IMR-90 (cell line): ENCODE measurements at regions not wholly inside any gene's neighbourhood (a gene's known extent, or its start where the extent isn't known, plus 50 kb on each side); places are given as distances from the start of the nearest gene placed in this dataset.

ENCODE experiments used
- ATAC-seq: fragments of 200-7000 bp; cut with Tn5 transposase; 2 replicates; pipeline ENCODE4 v1.9.1; 2020; ENCODE audit warnings: low read depth, mild to moderate bottlenecking, moderate library complexity
- BruUV-seq: library from RNA; stranded (reverse); fragments of 400-500 nt; replicated peaks from 2 replicates; lab custom pipeline; 2021; lab: Mats Ljungman, UMichigan
- CTCF ChIA-PET: fragments of 300-600 bp; formaldehyde crosslinking; extraction: SDS; loops from one replicate; lab custom pipeline; 2021; ENCODE audit warnings: antibody characterized with exemption; lab: Yijun Ruan, JAX
- POLR2A ChIA-PET: fragments of 300-600 bp; sonication (Branson Sonifier 250); formaldehyde crosslinking; loops from one replicate; lab custom pipeline; 2022; ENCODE audit warnings: antibody characterized with exemption; ENCODE audit not compliant: unreplicated experiment; lab: Charles Lee
- DNase-seq: peaks from one replicate; pipeline ENCODE4 v3.0.0; 2013
- H2AFZ ChIP-seq: replicated peaks from 2 replicates; pipeline ENCODE3; 2013; ENCODE audit warnings: low read length, mild to moderate bottlenecking; ENCODE audit not compliant: poor library complexity
- H2AK5ac ChIP-seq: 2 replicates; pipeline ENCODE4 v1.6.1; 2013; ENCODE audit warnings: low read depth, low read length, inconsistent platforms
- H2AK9ac ChIP-seq: replicated peaks from 2 replicates; pipeline ENCODE3; 2013; ENCODE audit warnings: mild to moderate bottlenecking, low read depth, low read length, moderate library complexity; ENCODE audit not compliant: poor library complexity
- H2BK120ac ChIP-seq: 2 replicates; pipeline ENCODE4 v1.6.1; 2013; ENCODE audit warnings: low read depth, low read length, inconsistent platforms
- H2BK15ac ChIP-seq: 3 replicates; pipeline ENCODE4 v1.6.1; 2013; ENCODE audit warnings: low read depth, low read length, inconsistent platforms
- H2BK20ac ChIP-seq: 2 replicates; pipeline ENCODE4 v1.6.1; 2013; ENCODE audit warnings: low read depth, mild to moderate bottlenecking, inconsistent platforms, low read length, moderate library complexity
- H2BK5ac ChIP-seq: 2 replicates; pipeline ENCODE4 v1.6.1; 2013; ENCODE audit warnings: mild to moderate bottlenecking, low read depth, low read length, inconsistent platforms; ENCODE audit not compliant: poor library complexity, severe bottlenecking
- H3K14ac ChIP-seq: replicated peaks from 2 replicates; pipeline ENCODE4 v1.6.1; 2013; ENCODE audit warnings: low read depth, low read length, inconsistent platforms
- H3K18ac ChIP-seq: 2 replicates; pipeline ENCODE4 v1.6.1; 2013; ENCODE audit warnings: low read depth, low read length, control low read depth
- H3K23ac ChIP-seq: 2 replicates; pipeline ENCODE4 v1.6.1; 2013; ENCODE audit warnings: low read depth, low read length, inconsistent platforms
- H3K27ac ChIP-seq: 2 replicates; pipeline ENCODE4 v1.5.1; 2013; ENCODE audit warnings: mild to moderate bottlenecking, control low read depth, low read length; ENCODE audit not compliant: insufficient read depth
- H3K27me3 ChIP-seq: 2 replicates; pipeline ENCODE4 v1.6.1; 2013; ENCODE audit warnings: low read length; ENCODE audit not compliant: control insufficient read depth, insufficient read depth
- H3K36me3 ChIP-seq: 2 replicates; pipeline ENCODE4 v1.6.1; 2013; ENCODE audit warnings: low read length, mixed read lengths; ENCODE audit not compliant: control insufficient read depth, insufficient read depth
- H3K4ac ChIP-seq: 2 replicates; pipeline ENCODE4 v1.6.1; 2013; ENCODE audit warnings: low read depth, low read length, inconsistent platforms
- H3K4me1 ChIP-seq: 2 replicates; pipeline ENCODE4 v1.6.1; 2013; ENCODE audit warnings: low read length, mixed read lengths; ENCODE audit not compliant: control insufficient read depth, insufficient read depth
- H3K4me2 ChIP-seq: 2 replicates; pipeline ENCODE4 v1.6.1; 2013; ENCODE audit warnings: low read depth, mild to moderate bottlenecking, control low read depth, low read length, moderate library complexity
- H3K4me3 ChIP-seq: 2 replicates; pipeline ENCODE4 v1.5.1; 2013; ENCODE audit warnings: low read depth, mild to moderate bottlenecking, control low read depth, low read length, moderate library complexity; ENCODE audit not compliant: insufficient read depth
- H3K56ac ChIP-seq: 2 replicates; pipeline ENCODE4 v1.6.1; 2013; ENCODE audit warnings: low read length, inconsistent platforms; ENCODE audit not compliant: insufficient read depth; ENCODE audit errors: extremely low read depth
- H3K79me1 ChIP-seq, 2 experiments: 2 replicates each; pipeline ENCODE4 v1.6.1; 2013; ENCODE audit warnings: low read length in 2 of 2, inconsistent platforms in 1 of 2, low read depth in 1 of 2
- H3K9ac ChIP-seq: 2 replicates; pipeline ENCODE4 v1.6.1; 2013; ENCODE audit warnings: low read depth, low read length, control low read depth
- H3K9me1 ChIP-seq: 2 replicates; pipeline ENCODE4 v1.6.1; 2013; ENCODE audit warnings: low read length, inconsistent platforms; ENCODE audit not compliant: insufficient read depth
- H3K9me3 ChIP-seq: 2 replicates; pipeline ENCODE4 v1.6.1; 2013; ENCODE audit warnings: low read length; ENCODE audit not compliant: control insufficient read depth, insufficient read depth
- H4K20me1 ChIP-seq: 2 replicates; pipeline ENCODE4 v1.6.1; 2013; ENCODE audit warnings: low read length, inconsistent platforms; ENCODE audit not compliant: insufficient read depth
- H4K5ac ChIP-seq: 2 replicates; pipeline ENCODE4 v1.6.1; 2013; ENCODE audit warnings: mild to moderate bottlenecking, low read depth, low read length, control low read depth
- H4K8ac ChIP-seq, 2 experiments: 2 replicates each; pipeline ENCODE4 v1.6.1; 2013; ENCODE audit warnings: low read depth in 2 of 2, low read length in 2 of 2, control low read depth in 1 of 2, inconsistent platforms in 1 of 2
- H4K91ac ChIP-seq: 2 replicates; pipeline ENCODE4 v1.6.1; 2013; ENCODE audit warnings: low read depth, low read length, inconsistent platforms; ENCODE audit not compliant: insufficient read depth
- BHLHE40 ChIP-seq: fragments of 150-350 bp; IDR thresholded peaks from 2 replicates; pipeline ENCODE4 v1.6.1; 2016; ENCODE audit warnings: mild to moderate bottlenecking, low read depth, low read length
- CEBPB ChIP-seq: IDR thresholded peaks from 2 replicates; pipeline ENCODE4 v1.6.1; 2012; ENCODE audit warnings: low read depth, low read length, improper control_type of control experiment
- CHD1 ChIP-seq: IDR thresholded peaks from 2 replicates; pipeline ENCODE4 v1.6.1; 2012; ENCODE audit warnings: low read depth, low read length, improper control_type of control experiment
- MAFK ChIP-seq: IDR thresholded peaks from 2 replicates; pipeline ENCODE4 v1.6.1; 2012; ENCODE audit warnings: low read depth, low read length, improper control_type of control experiment
- MAZ ChIP-seq: IDR thresholded peaks from 2 replicates; pipeline ENCODE4 v1.6.1; 2012; ENCODE audit warnings: low read depth, mild to moderate bottlenecking, low read length, improper control_type of control experiment, moderate library complexity, borderline replicate concordance
- MXI1 ChIP-seq: IDR thresholded peaks from 2 replicates; pipeline ENCODE4 v1.6.1; 2012; ENCODE audit warnings: low read depth, mild to moderate bottlenecking, low read length, moderate library complexity, borderline replicate concordance
- NFE2L2 ChIP-seq: fragments of 150-350 bp; IDR thresholded peaks from 2 replicates; pipeline ENCODE4 v1.6.1; 2016; ENCODE audit warnings: low read depth, mild to moderate bottlenecking, low read length
- POLR2A ChIP-seq: IDR thresholded peaks from 2 replicates; pipeline ENCODE4 v1.6.1; 2012; ENCODE audit warnings: mild to moderate bottlenecking, low read depth, low read length
- RCOR1 ChIP-seq: IDR thresholded peaks from 2 replicates; pipeline ENCODE4 v1.6.1; 2012; ENCODE audit warnings: mild to moderate bottlenecking, low read length, improper control_type of control experiment; ENCODE audit not compliant: insufficient replicate concordance
- RFX5 ChIP-seq: IDR thresholded peaks from 2 replicates; pipeline ENCODE4 v1.8.0; 2012; ENCODE audit warnings: low read depth, mild to moderate bottlenecking, low read length, moderate library complexity
- SMC3 ChIP-seq: fragments of 150-350 bp; IDR thresholded peaks from 2 replicates; pipeline ENCODE4 v1.6.1; 2016; ENCODE audit warnings: low read depth, mild to moderate bottlenecking, antibody characterized with exemption, low read length, moderate library complexity
- WGBS, 2 experiments: methylation state at CpG; one replicate each; pipeline versions ENCODE4 v1.1.5 to v1.1.7; 2013; ENCODE audit warnings: missing lambda C conversion rate in 2 of 2; ENCODE audit not compliant: insufficient read length in 1 of 2; ENCODE audit errors: extremely low coverage in 2 of 2; 5-methylcytosine and 5-hydroxymethylcytosine counted together
- dilution Hi-C: fragments of 300-500 bp; cut with HindIII; formaldehyde crosslinking; loops from one replicate; pipeline ENCODE4 v1.14.3; 2018; ENCODE audit warnings: low sequenced_read_pairs; ENCODE audit not compliant: unreplicated experiment
- in situ Hi-C: fragments of 300-500 bp; cut with MboI; formaldehyde crosslinking; loops from 3 replicates; pipeline ENCODE4 v1.14.3; 2019; ENCODE audit warnings: low sequenced_read_pairs, inconsistent platforms, mixed read lengths
- intact Hi-C: fragments of 100-400 bp; cut with micrococcal nuclease; formaldehyde crosslinking; loops from 2 replicates; pipeline ENCODE4 v1.10.0; 2022
- TF ChIP-seq, protein P1 (sequence below): fragments of 150-350 bp; IDR thresholded peaks from 2 replicates; pipeline ENCODE4 v1.6.1; 2017; ENCODE audit warnings: mild to moderate bottlenecking, antibody characterized with exemption, low read length, low read depth
- TF ChIP-seq, protein P2 (sequence below): fragments of 150-350 bp; IDR thresholded peaks from 2 replicates; pipeline ENCODE4 v1.6.1; 2016; ENCODE audit warnings: low read depth, mild to moderate bottlenecking, low read length, moderate library complexity, borderline replicate concordance
- TF ChIP-seq, protein P3 (sequence below): conservative IDR thresholded peaks from 2 replicates; pipeline ENCODE4 v1.5.1; 2012; ENCODE audit warnings: mild to moderate bottlenecking, low read depth, low read length, improper control_type of control experiment

DNA sequence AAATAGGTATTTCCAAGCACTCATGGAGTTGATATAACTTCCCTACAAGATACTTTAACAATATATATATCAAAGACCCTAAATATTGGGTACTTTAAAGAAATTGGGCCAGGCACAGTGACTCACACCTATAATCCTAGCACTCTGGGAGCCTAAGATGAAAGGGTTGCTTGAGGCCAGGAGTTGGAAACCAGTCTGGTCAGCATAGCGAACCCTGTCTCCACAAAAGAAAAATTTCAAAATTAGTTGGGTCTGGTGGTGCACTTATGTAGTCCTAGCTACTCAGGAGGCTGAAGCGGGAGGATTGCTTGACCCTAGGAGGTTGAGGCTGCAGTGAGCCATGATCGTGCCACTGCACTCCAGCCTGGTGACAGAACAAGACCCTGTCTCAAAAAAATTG lies 393.9 kb upstream of the DEPDC1 start:
- DNase-seq: no peak
- CTCF ChIA-PET: no interaction called here

More for the DNA sequence above, 393.9 kb upstream of the DEPDC1 start:
- Histone ChIP-seq H3K9ac (no peak overlapping the region), H3K4me3 (no peak overlapping the region), H2BK5ac (no peak overlapping the region), H2BK120ac (no peak overlapping the region), H3K4ac (no peak overlapping the region), H3K56ac (no peak overlapping the region), H3K27ac (no peak overlapping the region), H2BK20ac (no peak overlapping the region), H3K14ac (no peak overlapping the region), H2AK9ac (no peak overlapping the region), H2BK15ac (no peak overlapping the region), H4K20me1 (no peaks in the 10 kb centered on the region), H2AFZ (no peak overlapping the region), H3K79me1 (no peaks in the 10 kb centered on the region), H3K23ac (no peak overlapping the region), H3K18ac (no peak overlapping the region), H3K4me2 (no peak overlapping the region), H4K91ac (no peak overlapping the region), H4K8ac (no peak overlapping the region), H3K9me1 (no peaks in the 10 kb centered on the region), H3K4me1 (no peaks in the 10 kb centered on the region), H3K27me3 (no peaks in the 10 kb centered on the region), H2AK5ac (no peak overlapping the region), H3K9me3 (no peaks in the 10 kb centered on the region), H4K5ac (no peak overlapping the region), H3K36me3 (no peaks in the 10 kb centered on the region)
- no peak for TF ChIP-seq MAZ
- TF ChIP-seq, protein P1, sequence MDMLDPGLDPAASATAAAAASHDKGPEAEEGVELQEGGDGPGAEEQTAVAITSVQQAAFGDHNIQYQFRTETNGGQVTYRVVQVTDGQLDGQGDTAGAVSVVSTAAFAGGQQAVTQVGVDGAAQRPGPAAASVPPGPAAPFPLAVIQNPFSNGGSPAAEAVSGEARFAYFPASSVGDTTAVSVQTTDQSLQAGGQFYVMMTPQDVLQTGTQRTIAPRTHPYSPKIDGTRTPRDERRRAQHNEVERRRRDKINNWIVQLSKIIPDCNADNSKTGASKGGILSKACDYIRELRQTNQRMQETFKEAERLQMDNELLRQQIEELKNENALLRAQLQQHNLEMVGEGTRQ: no peak
- no peak for TF ChIP-seq RCOR1
- no peak for TF ChIP-seq CHD1
- TF ChIP-seq NFE2L2: no peak
- no peak for TF ChIP-seq RFX5
- TF ChIP-seq POLR2A: no peak
- TF ChIP-seq SMC3: no peak
- TF ChIP-seq, protein P2, sequence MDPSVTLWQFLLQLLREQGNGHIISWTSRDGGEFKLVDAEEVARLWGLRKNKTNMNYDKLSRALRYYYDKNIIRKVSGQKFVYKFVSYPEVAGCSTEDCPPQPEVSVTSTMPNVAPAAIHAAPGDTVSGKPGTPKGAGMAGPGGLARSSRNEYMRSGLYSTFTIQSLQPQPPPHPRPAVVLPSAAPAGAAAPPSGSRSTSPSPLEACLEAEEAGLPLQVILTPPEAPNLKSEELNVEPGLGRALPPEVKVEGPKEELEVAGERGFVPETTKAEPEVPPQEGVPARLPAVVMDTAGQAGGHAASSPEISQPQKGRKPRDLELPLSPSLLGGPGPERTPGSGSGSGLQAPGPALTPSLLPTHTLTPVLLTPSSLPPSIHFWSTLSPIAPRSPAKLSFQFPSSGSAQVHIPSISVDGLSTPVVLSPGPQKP: no peak
- no peak for TF ChIP-seq BHLHE40
- TF ChIP-seq, protein P3, sequence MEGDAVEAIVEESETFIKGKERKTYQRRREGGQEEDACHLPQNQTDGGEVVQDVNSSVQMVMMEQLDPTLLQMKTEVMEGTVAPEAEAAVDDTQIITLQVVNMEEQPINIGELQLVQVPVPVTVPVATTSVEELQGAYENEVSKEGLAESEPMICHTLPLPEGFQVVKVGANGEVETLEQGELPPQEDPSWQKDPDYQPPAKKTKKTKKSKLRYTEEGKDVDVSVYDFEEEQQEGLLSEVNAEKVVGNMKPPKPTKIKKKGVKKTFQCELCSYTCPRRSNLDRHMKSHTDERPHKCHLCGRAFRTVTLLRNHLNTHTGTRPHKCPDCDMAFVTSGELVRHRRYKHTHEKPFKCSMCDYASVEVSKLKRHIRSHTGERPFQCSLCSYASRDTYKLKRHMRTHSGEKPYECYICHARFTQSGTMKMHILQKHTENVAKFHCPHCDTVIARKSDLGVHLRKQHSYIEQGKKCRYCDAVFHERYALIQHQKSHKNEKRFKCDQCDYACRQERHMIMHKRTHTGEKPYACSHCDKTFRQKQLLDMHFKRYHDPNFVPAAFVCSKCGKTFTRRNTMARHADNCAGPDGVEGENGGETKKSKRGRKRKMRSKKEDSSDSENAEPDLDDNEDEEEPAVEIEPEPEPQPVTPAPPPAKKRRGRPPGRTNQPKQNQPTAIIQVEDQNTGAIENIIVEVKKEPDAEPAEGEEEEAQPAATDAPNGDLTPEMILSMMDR: no peak
- TF ChIP-seq CEBPB: no peak
- no peak for TF ChIP-seq MXI1
- TF ChIP-seq MAFK: no peak
- intact Hi-C loops (no loop called here), dilution Hi-C loops (no loop called here), in situ Hi-C loops (no loop called here)
- BruUV-seq: no TSS peak
- no CpG with 5 or more reads among the region's 3 CpGs for WGBS, 2 experiments
- ATAC-seq: no peak
- POLR2A ChIA-PET: no interaction called here
